Fibroblast of the aortic adventitia (primary cell): ENCODE measurements at regions not wholly inside any gene's neighbourhood (a gene's known extent, or its start where the extent isn't known, plus 50 kb on each side); places are given as distances from the start of the nearest gene placed in this dataset.

Experiments used
- DNase-seq: peaks from one replicate; pipeline ENCODE4 v3.0.0-alpha.2; 2010; ENCODE audit warnings: low read depth
- H3K4me3 ChIP-seq: 2 replicates; pipeline ENCODE4 v1.5.1; 2011; ENCODE audit warnings: low read depth, mild to moderate bottlenecking, control low read depth, low read length, moderate library complexity
- CTCF ChIP-seq: IDR thresholded peaks from 2 replicates; pipeline ENCODE4 v1.5.1; 2011; ENCODE audit warnings: mild to moderate bottlenecking, low read length, control low read depth, inconsistent platforms; ENCODE audit not compliant: insufficient read depth

- no peak overlapping the region for H3K4me3 ChIP-seq
- no peak for TF ChIP-seq CTCF
- DNase-seq: no peak
Observed at GRCh38 chr22:49091917-49092545, 735.6 kb downstream of the BRD1 start.

DNA sequence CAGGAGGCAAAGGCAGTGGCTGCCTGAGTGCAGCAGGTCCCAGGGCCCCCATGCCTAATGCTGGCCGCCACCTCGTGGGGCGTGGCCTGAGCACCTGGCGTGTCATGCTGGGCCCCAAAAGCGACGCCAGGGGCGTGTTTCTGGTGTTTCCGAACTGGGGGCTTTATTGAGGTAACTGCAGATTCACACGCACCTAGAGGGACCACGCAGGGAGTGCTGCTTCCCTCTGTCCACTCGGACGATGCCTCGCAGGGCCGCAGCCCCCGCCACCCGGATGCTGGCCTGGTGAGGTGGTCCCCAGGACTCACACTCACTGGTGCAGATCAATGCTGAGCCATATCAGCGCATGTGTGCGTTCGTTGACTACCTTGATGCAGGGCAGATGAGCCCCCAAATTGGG is 736.2 kb downstream of the BRD1 start:
- DNase-seq: no peak
- TF ChIP-seq CTCF: no peak

DNA sequence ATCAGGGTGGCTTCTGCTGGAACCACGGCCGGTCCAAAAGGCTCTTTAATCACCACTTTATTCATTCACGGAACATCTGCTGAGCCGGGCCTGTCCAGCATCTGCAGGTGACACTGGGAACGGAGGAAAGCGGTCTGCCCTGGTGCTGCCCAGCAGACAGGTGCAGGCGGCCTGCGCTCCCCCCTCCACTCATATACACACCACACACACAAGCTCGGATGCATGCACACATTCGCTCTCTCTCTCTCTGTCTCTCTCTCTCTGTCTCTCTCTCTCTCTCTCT is 736.9 kb downstream of the BRD1 start:
- no peak for TF ChIP-seq CTCF

More for the DNA sequence above, 736.2 kb downstream of the BRD1 start:
- no peak overlapping the region for H3K4me3 ChIP-seq

DNA sequence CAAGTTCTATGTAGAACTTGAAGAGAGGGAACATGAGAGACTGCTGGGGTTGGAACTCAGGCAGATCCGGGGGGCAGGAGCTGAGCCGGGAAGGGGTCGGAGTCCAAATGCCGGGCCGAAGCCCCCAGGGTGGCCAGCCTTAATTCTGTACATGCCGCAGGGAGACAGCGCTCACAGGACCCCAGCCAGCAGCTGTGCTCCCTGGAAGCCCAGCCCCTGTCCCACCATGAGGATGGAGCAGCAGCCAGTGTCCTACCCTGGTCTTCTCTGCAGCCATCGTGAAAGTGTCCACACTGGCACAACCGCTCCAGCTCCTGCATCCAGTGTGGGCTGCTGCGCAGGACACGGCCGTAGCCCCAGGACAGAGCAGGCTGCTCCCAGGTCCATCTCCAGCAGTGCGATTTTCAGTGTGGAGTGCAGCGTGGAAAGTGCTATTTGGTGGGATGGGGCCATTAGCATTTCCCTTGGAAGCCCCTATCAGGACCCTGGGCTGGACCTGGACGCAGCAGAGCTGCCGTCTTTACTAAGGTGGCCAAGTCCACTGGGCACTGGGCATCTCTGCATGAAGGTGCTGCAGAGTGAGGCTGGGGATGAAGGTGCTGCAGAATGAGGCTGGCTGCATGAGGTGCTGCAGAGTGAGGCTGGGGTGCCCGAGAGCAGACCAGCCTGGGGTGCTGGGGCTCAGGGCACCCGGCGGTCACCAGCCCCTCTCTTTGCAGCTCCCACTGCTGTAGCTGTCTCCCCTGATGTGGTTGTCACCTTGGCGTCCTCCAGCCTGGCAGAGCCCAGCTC is 737.4 kb downstream of the BRD1 start:
- DNase-seq: no peak
- no peak overlapping the region for H3K4me3 ChIP-seq
- TF ChIP-seq CTCF: no peak

More for the DNA sequence above, 736.9 kb downstream of the BRD1 start:
- no peak overlapping the region for H3K4me3 ChIP-seq
- DNase-seq: no peak

DNA sequence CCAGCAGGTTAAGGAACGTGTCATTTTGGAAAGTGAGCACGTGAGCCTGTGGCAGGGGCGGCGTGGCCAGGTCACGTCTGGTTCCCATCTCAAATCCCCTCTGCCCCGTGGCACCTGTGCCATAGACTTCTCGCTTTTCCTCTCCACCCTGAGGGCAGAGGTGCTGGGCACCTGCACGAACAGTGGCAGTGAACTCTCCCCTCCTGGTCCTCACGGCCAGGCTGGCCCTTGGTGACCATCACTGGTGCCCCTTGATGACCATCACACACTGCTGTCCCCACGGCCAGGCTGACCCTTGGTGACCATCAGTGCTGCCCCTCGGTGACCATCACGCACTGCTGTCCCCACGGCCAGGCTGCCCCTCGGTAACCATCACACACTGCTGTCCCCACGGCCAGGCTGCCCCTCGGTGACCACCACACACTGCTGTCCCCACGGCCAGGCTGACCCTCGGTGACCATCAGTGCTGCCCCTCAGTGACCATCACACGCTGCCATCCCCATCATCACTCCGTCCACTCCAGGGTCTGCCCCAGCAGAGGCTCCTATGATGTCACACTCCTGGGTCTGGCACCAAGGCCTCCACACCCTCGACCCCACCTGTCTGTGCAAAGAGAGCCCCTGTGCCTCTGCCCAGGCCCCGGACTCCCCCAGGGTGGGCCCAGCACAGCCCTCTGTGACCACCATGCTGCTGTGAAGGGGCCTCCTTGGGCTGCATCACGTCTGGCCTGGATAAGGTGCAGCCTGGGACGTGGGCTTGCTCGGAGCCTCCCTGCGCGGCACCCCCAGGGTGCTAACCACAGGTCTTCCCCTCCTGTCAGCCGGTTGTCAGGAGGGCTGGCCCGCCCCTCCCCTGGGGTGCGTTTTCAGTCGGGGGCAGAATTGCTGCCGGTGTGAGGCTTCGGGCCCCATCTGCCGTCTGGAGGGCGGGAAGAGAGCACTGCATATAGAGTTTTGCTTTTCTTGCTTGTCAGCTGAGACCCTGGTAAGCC is 738.6 kb downstream of the BRD1 start:
- no peak for TF ChIP-seq CTCF
- no peak overlapping the region for H3K4me3 ChIP-seq
- DNase-seq: no peak

DNA sequence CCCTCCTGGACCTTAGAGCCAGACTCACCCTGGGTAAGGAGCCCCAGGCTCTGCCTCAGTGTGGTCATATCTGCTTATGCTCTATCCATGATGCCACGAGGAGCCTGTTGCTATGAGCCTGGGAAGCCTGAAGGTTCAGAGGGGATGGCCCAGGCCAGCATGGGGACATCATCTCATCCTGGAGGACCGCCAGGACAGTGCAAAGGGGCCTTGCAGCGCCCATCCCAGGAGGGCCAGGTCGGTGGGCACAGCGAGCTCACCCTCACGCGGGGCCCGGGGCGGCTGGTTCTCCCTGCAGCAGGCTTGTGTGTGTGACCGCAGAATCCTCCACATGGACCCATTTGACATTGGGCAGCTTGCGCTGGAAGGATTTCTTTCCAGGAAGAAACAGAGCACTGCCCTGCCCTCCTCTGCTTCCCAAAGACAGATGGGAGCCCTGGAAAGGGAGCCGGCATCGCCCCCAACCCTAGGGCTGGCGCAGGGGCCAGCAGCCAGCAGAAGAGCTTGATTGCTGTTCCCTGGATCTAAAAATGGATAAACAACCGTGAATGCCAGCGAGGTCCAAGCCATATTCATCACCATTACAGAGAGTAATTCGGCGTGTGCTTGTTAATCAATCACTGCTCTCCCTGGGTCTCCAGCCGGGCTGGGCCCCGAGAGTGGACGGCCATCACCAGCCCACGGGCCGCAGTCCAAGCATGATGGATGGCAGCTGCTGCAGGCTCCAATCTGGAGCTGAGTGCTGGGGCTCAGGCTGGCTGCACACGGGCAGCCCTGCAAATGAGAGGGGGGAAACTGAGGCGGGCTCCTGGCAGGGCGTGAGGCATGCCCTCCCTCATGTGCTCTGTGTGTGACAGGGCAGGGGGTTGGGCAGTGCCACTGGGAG is 739.7 kb downstream of the BRD1 start:
- no peak for DNase-seq
- H3K4me3 ChIP-seq: no peak overlapping the region
- TF ChIP-seq CTCF: no peak
